Trophoblast cell (in vitro differentiated cells and primary cell): ENCODE measurements at regions not wholly inside any gene's neighbourhood (a gene's known extent, or its start where the extent isn't known, plus 50 kb on each side); places are given as distances from the start of the nearest gene placed in this dataset.
A peak's percentile ranks its signal among the peaks of the same experiment; 100 is the strongest.

Experiments
- DNase-seq, 2 donors: peaks; one replicate each; pipeline ENCODE4 v3.0.0-alpha.2; 2016
- H2AFZ ChIP-seq: 2 replicates; pipeline ENCODE4 v1.6.1; 2013; ENCODE audit warnings: low read length, moderate library complexity, mild to moderate bottlenecking; ENCODE audit not compliant: insufficient read depth, poor library complexity
- H2AK5ac ChIP-seq: 2 replicates; pipeline ENCODE4 v1.6.1; 2013; ENCODE audit warnings: mild to moderate bottlenecking, low read length
- H2BK120ac ChIP-seq: 2 replicates; pipeline ENCODE4 v1.6.1; 2013; ENCODE audit warnings: low read length, mild to moderate bottlenecking, moderate library complexity; ENCODE audit not compliant: insufficient read depth, poor library complexity
- H2BK12ac ChIP-seq: 2 replicates; pipeline ENCODE4 v1.6.1; 2013; ENCODE audit warnings: mild to moderate bottlenecking, low read length, moderate library complexity
- H2BK5ac ChIP-seq: 2 replicates; pipeline ENCODE4 v1.6.1; 2013; ENCODE audit warnings: low read length, low read depth, moderate library complexity, mild to moderate bottlenecking; ENCODE audit not compliant: poor library complexity
- H3K14ac ChIP-seq: 2 replicates; pipeline ENCODE4 v1.6.1; 2013; ENCODE audit warnings: mild to moderate bottlenecking, low read length
- H3K18ac ChIP-seq: 2 replicates; pipeline ENCODE4 v1.6.1; 2013; ENCODE audit warnings: mild to moderate bottlenecking, low read length
- H3K23ac ChIP-seq: 2 replicates; pipeline ENCODE4 v1.6.1; 2013; ENCODE audit warnings: low read length
- H3K27ac ChIP-seq: 2 replicates; pipeline ENCODE4 v1.5.1; 2013; ENCODE audit warnings: low read depth, mild to moderate bottlenecking, inconsistent platforms, low read length, moderate library complexity
- H3K27me3 ChIP-seq: 2 replicates; pipeline ENCODE4 v1.6.1; 2013; ENCODE audit warnings: inconsistent platforms, mild to moderate bottlenecking, low read length, moderate library complexity; ENCODE audit not compliant: insufficient read depth
- H3K36me3 ChIP-seq, 2 experiments: 1 replicate in 1 of 2; 2 replicates in 1 of 2; pipeline ENCODE4 v1.6.1; 2013; ENCODE audit warnings: low read length in 2 of 2, mild to moderate bottlenecking in 2 of 2, moderate library complexity in 1 of 2; ENCODE audit not compliant: insufficient read depth in 2 of 2, control insufficient read depth in 1 of 2
- H3K4ac ChIP-seq: 2 replicates; pipeline ENCODE4 v1.6.1; 2013; ENCODE audit warnings: low read depth, mild to moderate bottlenecking, low read length, moderate library complexity
- H3K4me1 ChIP-seq, 2 experiments: 1 replicate in 1 of 2; 2 replicates in 1 of 2; pipeline ENCODE4 v1.6.1; 2013; ENCODE audit warnings: low read length in 2 of 2, mild to moderate bottlenecking in 2 of 2, moderate library complexity in 1 of 2; ENCODE audit not compliant: insufficient read depth in 2 of 2, control insufficient read depth in 1 of 2
- H3K4me2 ChIP-seq: 2 replicates; pipeline ENCODE4 v1.6.1; 2013; ENCODE audit warnings: inconsistent platforms, mild to moderate bottlenecking, low read length, moderate library complexity
- H3K4me3 ChIP-seq: 2 replicates; pipeline ENCODE4 v1.5.1; 2013; ENCODE audit warnings: mild to moderate bottlenecking, low read depth, low read length, inconsistent platforms
- H3K79me1 ChIP-seq: one replicate; pipeline ENCODE4 v1.6.1; 2013; ENCODE audit warnings: low read length
- H3K79me2 ChIP-seq: 2 replicates; pipeline ENCODE4 v1.6.1; 2013; ENCODE audit warnings: low read length, mild to moderate bottlenecking; ENCODE audit not compliant: control insufficient read depth, insufficient read depth, poor library complexity
- H3K9ac ChIP-seq: 2 replicates; pipeline ENCODE4 v1.6.1; 2013; ENCODE audit warnings: mild to moderate bottlenecking, low read length
- H3K9me3 ChIP-seq: 2 replicates; pipeline ENCODE4 v1.6.1; 2013; ENCODE audit warnings: low read depth, mild to moderate bottlenecking, control low read depth, inconsistent platforms, low read length; ENCODE audit not compliant: insufficient read depth
- H4K12ac ChIP-seq: 2 replicates; pipeline ENCODE4 v1.6.1; 2013; ENCODE audit warnings: low read depth, mild to moderate bottlenecking, low read length, moderate library complexity
- H4K8ac ChIP-seq: 2 replicates; pipeline ENCODE4 v1.6.1; 2013; ENCODE audit warnings: low read depth, mild to moderate bottlenecking, low read length, moderate library complexity
- H4K91ac ChIP-seq: one replicate; pipeline ENCODE4 v1.6.1; 2013; ENCODE audit warnings: low read depth, mild to moderate bottlenecking, low read length, moderate library complexity
- WGBS: extraction: QIAGEN DNeasy Blood & Tissue Kit; methylation state at CpG from one replicate; pipeline ENCODE4 v1.1.7; 2013; ENCODE audit warnings: missing lambda C conversion rate; ENCODE audit not compliant: insufficient read length, insufficient coverage; ENCODE audit errors: extremely low coverage; 5-methylcytosine and 5-hydroxymethylcytosine counted together

DNA sequence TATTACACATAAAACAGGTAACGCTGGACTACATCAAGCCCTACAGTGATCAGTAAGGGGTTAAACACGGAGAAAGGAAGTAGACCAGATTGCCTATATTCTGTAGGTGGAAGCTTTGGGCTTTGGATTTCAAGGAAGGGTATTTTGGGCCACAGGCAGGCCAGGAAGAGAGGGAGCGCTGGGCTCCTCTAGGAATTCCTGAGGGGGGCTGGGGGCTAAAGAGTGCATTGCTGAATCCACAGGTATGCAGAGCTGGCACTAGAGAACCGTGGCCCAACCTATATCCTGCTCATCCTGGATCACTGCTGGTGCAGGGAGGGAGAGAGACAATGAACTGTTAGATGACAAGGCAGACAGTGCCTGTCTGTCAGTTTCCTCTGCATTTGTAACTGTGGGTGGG, 367.1 kb downstream of the CSNK1G3 start:
- peaks cover 2% of the 10 kb centered on the region for H3K79me1 ChIP-seq
- no peak overlapping the region for H3K9ac ChIP-seq
- WGBS, result no CpG with 5 or more reads among the region's 4 CpGs
- H2AK5ac ChIP-seq, result no peak overlapping the region
- no peak overlapping the region for H3K27ac ChIP-seq
- H3K14ac ChIP-seq, result no peak overlapping the region
- H2AFZ ChIP-seq, result no peak overlapping the region
- no peak overlapping the region for H4K12ac ChIP-seq
- no peak overlapping the region for H4K91ac ChIP-seq
- peaks cover 4 to 9% of the 10 kb centered on the region in 2 experiments for H3K4me1 ChIP-seq
- H3K18ac ChIP-seq, result no peak overlapping the region
- H3K4ac ChIP-seq, result no peak overlapping the region
- H3K27me3 ChIP-seq, result no peaks in the 10 kb centered on the region
- H2BK5ac ChIP-seq, result no peak overlapping the region
- H2BK12ac ChIP-seq, result no peak overlapping the region
- H3K9me3 ChIP-seq, result no peaks in the 10 kb centered on the region
- no peak overlapping the region for H3K4me3 ChIP-seq
- no peaks in the 10 kb centered on the region for H3K36me3 ChIP-seq
- no peaks in the 10 kb centered on the region for H3K79me2 ChIP-seq
- H3K4me2 ChIP-seq, result no peak overlapping the region
- no peak overlapping the region for H4K8ac ChIP-seq
- no peak overlapping the region for H3K23ac ChIP-seq
- DNase-seq, result no peak
- H2BK120ac ChIP-seq, result no peak overlapping the region

DNA sequence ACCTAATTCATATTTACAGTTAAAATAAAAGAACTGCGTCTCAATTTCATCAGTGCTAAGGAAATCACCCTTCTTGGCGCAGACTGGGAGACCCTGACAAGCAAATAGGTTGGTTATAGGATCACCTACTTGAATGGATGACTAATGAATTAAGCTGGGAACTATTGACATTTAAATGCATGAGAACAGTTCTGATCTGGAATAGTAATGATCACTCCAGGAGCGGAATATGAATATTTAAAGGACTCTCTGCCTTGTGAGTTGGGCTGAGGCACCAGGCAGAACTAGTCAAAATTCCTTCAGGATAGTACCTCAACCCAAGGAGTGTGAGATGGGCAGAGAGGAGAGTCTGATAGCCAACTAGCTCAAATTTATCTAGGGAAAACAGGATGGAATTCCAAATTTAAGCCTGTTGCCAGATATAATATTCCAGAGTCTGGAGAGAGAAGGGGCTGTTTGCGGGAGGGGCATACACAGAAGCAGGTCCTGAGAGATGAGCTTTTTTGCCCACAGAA, 364.4 kb downstream of the CSNK1G3 start:
- no peak overlapping the region for H4K91ac ChIP-seq
- no peak overlapping the region for H2BK12ac ChIP-seq
- H3K4me3 ChIP-seq, result no peak overlapping the region
- H3K18ac ChIP-seq, result no peak overlapping the region
- H3K23ac ChIP-seq, result no peak overlapping the region
- no peak overlapping the region for H2BK120ac ChIP-seq
- H3K79me2 ChIP-seq, result no peaks in the 10 kb centered on the region
- no CpG with 5 or more reads among the region's 4 CpGs for WGBS
- no peak overlapping the region for H2AFZ ChIP-seq
- H2AK5ac ChIP-seq, result no peak overlapping the region
- no peak overlapping the region for H2BK5ac ChIP-seq
- no peak overlapping the region for H4K12ac ChIP-seq
- H4K8ac ChIP-seq, result no peak overlapping the region
- no peak for DNase-seq
- no peak overlapping the region for H3K14ac ChIP-seq
- no peak overlapping the region for H3K4ac ChIP-seq
- peaks cover 2% of the 10 kb centered on the region for H3K79me1 ChIP-seq
- no peaks in the 10 kb centered on the region for H3K27me3 ChIP-seq
- H3K27ac ChIP-seq, result no peak overlapping the region
- no peak overlapping the region for H3K4me2 ChIP-seq
- peaks cover 4 to 9% of the 10 kb centered on the region in 2 experiments for H3K4me1 ChIP-seq
- no peaks in the 10 kb centered on the region for H3K36me3 ChIP-seq
- H3K9me3 ChIP-seq, result peaks cover under 1% of the 10 kb centered on the region
- H3K9ac ChIP-seq, result no peak overlapping the region

GRCh38 chr5:123875561-123876275, 363.7 kb downstream of the CSNK1G3 start:
- H3K36me3 ChIP-seq, result no peaks in the 10 kb centered on the region
- H4K12ac ChIP-seq, result peak overlapping the region; percentile 31
- no peak overlapping the region for H4K91ac ChIP-seq
- H3K4me3 ChIP-seq, result no peak overlapping the region
- H2BK5ac ChIP-seq, result no peak overlapping the region
- H3K18ac ChIP-seq, result no peak overlapping the region
- no peak overlapping the region for H3K4ac ChIP-seq
- H3K79me1 ChIP-seq, result peaks cover 2% of the 10 kb centered on the region
- peaks cover 4 to 9% of the 10 kb centered on the region in 2 experiments for H3K4me1 ChIP-seq
- no peak overlapping the region for H2AFZ ChIP-seq
- no peak overlapping the region for H3K23ac ChIP-seq
- no peak overlapping the region for H3K9ac ChIP-seq
- H3K4me2 ChIP-seq, result no peak overlapping the region
- peaks cover 2% of the 10 kb centered on the region for H3K9me3 ChIP-seq
- H3K14ac ChIP-seq, result no peak overlapping the region
- H2BK120ac ChIP-seq, result peak overlapping the region; percentile 85
- DNase-seq, result no peak
- H4K8ac ChIP-seq, result peak overlapping the region; percentile 24
- H2AK5ac ChIP-seq, result no peak overlapping the region
- H3K27me3 ChIP-seq, result no peaks in the 10 kb centered on the region
- H3K27ac ChIP-seq, result no peak overlapping the region
- H3K79me2 ChIP-seq, result no peaks in the 10 kb centered on the region
- no CpG with 5 or more reads among the region's 7 CpGs for WGBS
- H2BK12ac ChIP-seq, result no peak overlapping the region

DNA sequence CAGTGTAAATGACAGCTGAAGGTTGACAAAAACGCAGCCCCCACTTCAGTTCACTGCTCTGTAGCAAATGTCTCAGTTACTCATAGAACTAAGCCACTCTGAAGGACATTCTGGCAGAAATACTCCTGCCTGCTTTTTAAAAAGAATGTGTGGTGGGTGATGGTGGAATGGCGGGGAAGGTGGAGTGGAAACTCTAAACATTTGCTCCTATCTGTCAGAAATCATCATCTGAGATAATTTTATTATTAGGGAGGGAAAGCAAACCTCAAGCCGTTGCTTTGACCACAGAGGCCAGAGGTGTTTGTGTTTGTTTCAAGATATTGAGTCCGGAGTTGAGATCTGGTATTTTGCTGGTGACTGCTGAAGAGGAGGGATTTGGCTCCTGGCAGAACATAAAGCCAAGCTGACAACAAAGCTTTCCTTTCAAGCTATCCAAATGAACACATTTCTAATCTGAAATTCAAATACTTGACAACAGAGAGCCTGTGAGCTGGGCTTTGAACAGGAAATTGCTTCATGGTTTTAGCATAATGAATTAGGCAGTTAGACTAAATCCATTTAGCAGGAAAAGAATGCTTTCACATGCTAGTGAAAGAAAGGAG, 362.7 kb downstream of the CSNK1G3 start:
- H3K4ac ChIP-seq, result no peak overlapping the region
- H3K23ac ChIP-seq, result no peak overlapping the region
- H3K18ac ChIP-seq, result no peak overlapping the region
- peak overlapping the region; percentile 64 for H3K27ac ChIP-seq
- H3K4me3 ChIP-seq, result no peak overlapping the region
- H2BK120ac ChIP-seq, result no peak overlapping the region
- H2AK5ac ChIP-seq, result no peak overlapping the region
- H2BK12ac ChIP-seq, result no peak overlapping the region
- peaks cover 4 to 9% of the 10 kb centered on the region in 2 experiments for H3K4me1 ChIP-seq
- H4K8ac ChIP-seq, result no peak overlapping the region
- no peak overlapping the region for H3K9ac ChIP-seq
- H3K36me3 ChIP-seq, result no peaks in the 10 kb centered on the region
- DNase-seq, result no peak
- no peak overlapping the region for H4K91ac ChIP-seq
- no peak overlapping the region for H2BK5ac ChIP-seq
- peak overlapping the region; percentile 60 for H2AFZ ChIP-seq
- H3K14ac ChIP-seq, result no peak overlapping the region
- H3K9me3 ChIP-seq, result peaks cover 2% of the 10 kb centered on the region
- H3K79me1 ChIP-seq, result peaks cover 2% of the 10 kb centered on the region
- H4K12ac ChIP-seq, result no peak overlapping the region
- no peaks in the 10 kb centered on the region for H3K79me2 ChIP-seq
- WGBS, result no CpG with 5 or more reads among the region's 4 CpGs
- H3K4me2 ChIP-seq, result peak overlapping the region; percentile 19
- H3K27me3 ChIP-seq, result no peaks in the 10 kb centered on the region
